ENCODE measurements at regions not wholly inside any gene's neighbourhood (a gene's known extent, or its start where the extent isn't known, plus 50 kb on each side); places are given as distances from the start of the nearest gene placed in this dataset.
A peak's percentile ranks its signal among the peaks of the same experiment; 100 is the strongest.

DNA sequence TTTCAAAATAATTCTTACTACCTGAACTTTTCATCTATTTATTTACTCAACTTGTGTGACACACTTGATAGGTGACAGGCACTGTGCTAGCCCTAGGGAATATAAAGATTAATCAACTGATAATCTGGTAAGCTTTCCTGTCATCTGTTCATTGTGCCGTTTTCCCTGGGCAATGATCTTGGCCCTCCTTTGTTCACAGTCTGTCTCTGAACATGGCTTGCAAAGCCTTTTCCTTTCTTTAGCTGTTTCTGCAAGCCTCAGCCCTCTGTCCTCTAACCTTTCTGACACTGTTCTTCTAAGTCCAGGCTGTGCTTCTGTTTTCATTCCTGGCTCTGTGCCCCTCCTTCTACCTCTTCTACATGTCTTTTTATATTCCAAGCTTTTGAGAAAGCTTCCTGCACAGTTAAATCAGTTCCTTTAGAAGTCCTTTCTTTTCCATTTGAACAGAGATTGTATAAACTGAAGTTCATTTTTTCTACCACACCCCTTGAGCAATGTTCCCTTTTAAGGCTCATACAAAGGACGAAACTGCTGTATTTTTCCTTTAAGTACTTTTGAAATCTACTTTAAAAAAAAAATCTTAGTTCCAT, 803.0 kb upstream of the ZNF608 start:
- no peak overlapping the region for H3K4me3 ChIP-seq
- no peaks in the 10 kb centered on the region for H3K27me3 ChIP-seq
- 34 to 54% (median 45%) methylated on average over 2 of the region's 2 CpGs for WGBS, 4 donors
- no peaks in the 10 kb centered on the region for H3K36me3 ChIP-seq
- peaks cover 0 to 15% (median 2%) of the 10 kb centered on the region in 12 donors for H3K4me1 ChIP-seq
- intact Hi-C loops (cut with DNase I): no loop called here
- DNase-seq (no peak), ATAC-seq (peak in 2 of 4 donors; percentile 28 to 42)
- no peak for TF ChIP-seq POLR2A (IDR thresholded peaks at IDR 0.05)
- TF ChIP-seq, protein P1, sequence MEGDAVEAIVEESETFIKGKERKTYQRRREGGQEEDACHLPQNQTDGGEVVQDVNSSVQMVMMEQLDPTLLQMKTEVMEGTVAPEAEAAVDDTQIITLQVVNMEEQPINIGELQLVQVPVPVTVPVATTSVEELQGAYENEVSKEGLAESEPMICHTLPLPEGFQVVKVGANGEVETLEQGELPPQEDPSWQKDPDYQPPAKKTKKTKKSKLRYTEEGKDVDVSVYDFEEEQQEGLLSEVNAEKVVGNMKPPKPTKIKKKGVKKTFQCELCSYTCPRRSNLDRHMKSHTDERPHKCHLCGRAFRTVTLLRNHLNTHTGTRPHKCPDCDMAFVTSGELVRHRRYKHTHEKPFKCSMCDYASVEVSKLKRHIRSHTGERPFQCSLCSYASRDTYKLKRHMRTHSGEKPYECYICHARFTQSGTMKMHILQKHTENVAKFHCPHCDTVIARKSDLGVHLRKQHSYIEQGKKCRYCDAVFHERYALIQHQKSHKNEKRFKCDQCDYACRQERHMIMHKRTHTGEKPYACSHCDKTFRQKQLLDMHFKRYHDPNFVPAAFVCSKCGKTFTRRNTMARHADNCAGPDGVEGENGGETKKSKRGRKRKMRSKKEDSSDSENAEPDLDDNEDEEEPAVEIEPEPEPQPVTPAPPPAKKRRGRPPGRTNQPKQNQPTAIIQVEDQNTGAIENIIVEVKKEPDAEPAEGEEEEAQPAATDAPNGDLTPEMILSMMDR (IDR thresholded peaks at IDR 0.05): no peak
- no peaks in the 10 kb centered on the region for H3K9me3 ChIP-seq
- no peak overlapping the region for H3K27ac ChIP-seq

DNA sequence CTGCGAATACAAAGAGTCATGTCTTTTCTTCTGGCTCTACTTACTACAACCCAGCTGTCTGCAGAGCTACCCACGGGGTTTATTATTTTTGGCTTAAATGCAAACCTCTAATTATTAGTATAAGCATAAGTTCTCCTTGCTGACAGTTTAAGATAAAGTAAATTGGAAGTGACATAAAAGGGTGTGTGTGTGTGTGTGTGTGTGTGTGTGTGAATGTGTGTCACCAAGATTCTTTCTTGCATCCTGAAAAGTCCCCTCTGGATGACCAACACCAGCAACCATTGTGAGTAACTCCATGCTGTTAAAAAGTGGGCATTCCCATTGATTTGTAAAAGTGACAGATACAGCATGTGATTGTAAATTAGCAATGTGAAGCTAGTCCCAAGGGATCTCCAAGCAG, 803.8 kb upstream of the ZNF608 start:
- Histone ChIP-seq H3K27ac (no peak overlapping the region), H3K27me3 (no peaks in the 10 kb centered on the region), H3K4me1 (peaks cover 0 to 15% (median 2%) of the 10 kb centered on the region in 12 donors), H3K9me3 (no peaks in the 10 kb centered on the region), H3K36me3 (no peaks in the 10 kb centered on the region), H3K4me3 (no peak overlapping the region)
- WGBS, 4 donors: 19 to 32% (median 21%) methylated on average over 2 of the region's 2 CpGs
- TF ChIP-seq, protein P1 (IDR thresholded peaks at IDR 0.05): no peak
- TF ChIP-seq POLR2A (IDR thresholded peaks at IDR 0.05): no peak
- peak in 1 of 5 donors; percentile 20 for DNase-seq
- peak in 3 of 4 donors; percentile 38 to 81 (median 62) for ATAC-seq
- intact Hi-C loops (cut with DNase I): no loop called here

DNA sequence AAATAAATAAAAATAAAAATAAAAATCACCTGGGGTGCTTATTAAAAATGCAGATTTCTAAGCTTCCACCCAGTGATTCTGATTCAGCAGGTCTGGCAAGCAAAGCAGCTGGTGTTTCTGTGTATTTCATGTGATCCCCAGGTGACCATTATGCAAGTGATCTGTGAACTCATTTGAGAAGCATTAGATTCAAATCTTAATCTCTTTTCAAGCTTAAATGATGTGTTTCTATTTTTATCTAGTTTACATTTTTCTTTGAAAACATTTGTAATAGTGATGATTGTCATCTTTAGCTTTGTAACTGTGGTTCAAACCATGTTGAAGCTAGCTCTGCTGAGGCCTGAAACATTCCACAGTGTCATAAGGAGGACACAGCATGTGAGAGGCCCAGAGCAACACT, 804.8 kb upstream of the ZNF608 start:
- Histone ChIP-seq H3K27me3 (no peaks in the 10 kb centered on the region), H3K4me1 (peaks cover 0 to 15% (median 2%) of the 10 kb centered on the region in 12 donors), H3K36me3 (no peaks in the 10 kb centered on the region), H3K9me3 (no peaks in the 10 kb centered on the region), H3K4me3 (no peak overlapping the region), H3K27ac (no peak overlapping the region)
- TF ChIP-seq POLR2A (IDR thresholded peaks at IDR 0.05): no peak
- TF ChIP-seq, protein P1 (IDR thresholded peaks at IDR 0.05): no peak
- intact Hi-C loops (cut with DNase I): no loop called here
- no peak for ATAC-seq
- no peak for DNase-seq

DNA sequence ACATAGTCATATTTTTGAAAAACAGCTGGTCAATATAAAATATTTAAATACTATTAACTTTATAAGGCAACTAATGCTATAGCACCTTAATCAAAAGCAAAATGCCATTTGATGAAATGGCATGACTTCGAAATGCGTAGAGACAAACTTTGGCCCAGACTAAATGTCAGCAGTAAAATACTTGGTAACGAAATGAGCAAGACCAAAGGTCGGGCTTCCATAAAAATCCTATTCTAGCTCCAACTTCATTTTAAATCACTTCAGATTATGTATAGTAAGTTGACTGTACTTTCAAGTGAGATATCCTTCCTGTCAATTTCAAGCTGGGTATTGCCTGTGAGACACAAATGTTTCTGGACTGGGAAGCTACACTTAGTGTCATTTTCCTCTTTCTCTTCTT, 805.4 kb upstream of the ZNF608 start:
- no peaks in the 10 kb centered on the region for H3K9me3 ChIP-seq
- H3K27me3 ChIP-seq: no peaks in the 10 kb centered on the region
- peaks cover 0 to 15% (median 2%) of the 10 kb centered on the region in 12 donors for H3K4me1 ChIP-seq
- H3K4me3 ChIP-seq: no peak overlapping the region
- WGBS, 4 donors: 92 to 95% (median 94%) methylated on average over 4 of the region's 4 CpGs
- H3K27ac ChIP-seq: no peak overlapping the region
- no peak for DNase-seq
- intact Hi-C loops (cut with DNase I): no loop called here
- H3K36me3 ChIP-seq: no peaks in the 10 kb centered on the region
- no peak for TF ChIP-seq POLR2A (IDR thresholded peaks at IDR 0.05)
- TF ChIP-seq, protein P1 (IDR thresholded peaks at IDR 0.05): no peak
- no peak for ATAC-seq
